22Rv1 (cell line): ENCODE measurements at regions not wholly inside any gene's neighbourhood (a gene's known extent, or its start where the extent isn't known, plus 50 kb on each side); places are given as distances from the start of the nearest gene placed in this dataset.

Experiments
- H3K27ac ChIP-seq: fragments of 450-650 bp; 2 replicates; pipeline ENCODE4 v1.5.1; 2017
- CTCF ChIP-seq: fragments of 450-650 bp; IDR thresholded peaks from 2 replicates; pipeline ENCODE4 v1.5.1; 2017; ENCODE audit warnings: mild to moderate bottlenecking
- ZFX ChIP-seq: fragments of 450-650 bp; IDR thresholded peaks from 2 replicates; pipeline ENCODE4 v1.6.1; 2017; ENCODE audit warnings: antibody characterized with exemption, borderline replicate concordance

GRCh38 chr2:234611209-234611608 is 114.3 kb upstream of the ARL4C start:
- TF ChIP-seq ZFX = no peak
- peak; percentile 71 for TF ChIP-seq CTCF
- no peak overlapping the region for H3K27ac ChIP-seq

- H3K27ac ChIP-seq = no peak overlapping the region
- no peak for TF ChIP-seq ZFX
- no peak for TF ChIP-seq CTCF
These were observed 112.1 kb upstream of the ARL4C start for GRCh38 chr2:234608946-234609345.

- H3K27ac ChIP-seq = no peak overlapping the region
- TF ChIP-seq CTCF (no peak), ZFX (no peak)
These were observed 110.8 kb upstream of the ARL4C start for GRCh38 chr2:234607691-234608090.

- TF ChIP-seq CTCF (no peak), ZFX (no peak)
- no peak overlapping the region for H3K27ac ChIP-seq
These were observed 110.0 kb upstream of the ARL4C start for GRCh38 chr2:234606896-234607295.

- H3K27ac ChIP-seq = no peak overlapping the region
- TF ChIP-seq ZFX = no peak
- TF ChIP-seq CTCF = no peak
These were observed 106.7 kb upstream of the ARL4C start for GRCh38 chr2:234603619-234604018.

- TF ChIP-seq CTCF = no peak
- TF ChIP-seq ZFX = no peak
- no peak overlapping the region for H3K27ac ChIP-seq
These were observed 104.3 kb upstream of the ARL4C start for GRCh38 chr2:234601213-234601612.

- no peak for TF ChIP-seq CTCF
- no peak overlapping the region for H3K27ac ChIP-seq
These were observed 100.6 kb upstream of the ARL4C start for GRCh38 chr2:234597576-234597861.
